HG03439 (cell line): ENCODE measurements at regions not wholly inside any gene's neighbourhood (a gene's known extent, or its start where the extent isn't known, plus 50 kb on each side); places are given as distances from the start of the nearest gene placed in this dataset.

Experiments used
- ATAC-seq: cut with Tn5 transposase; IDR thresholded peaks from one replicate; pipeline ENCODE4 v1.9.1; 2021; ENCODE audit warnings: mild to moderate bottlenecking, moderate library complexity; ENCODE audit not compliant: unreplicated experiment

DNA sequence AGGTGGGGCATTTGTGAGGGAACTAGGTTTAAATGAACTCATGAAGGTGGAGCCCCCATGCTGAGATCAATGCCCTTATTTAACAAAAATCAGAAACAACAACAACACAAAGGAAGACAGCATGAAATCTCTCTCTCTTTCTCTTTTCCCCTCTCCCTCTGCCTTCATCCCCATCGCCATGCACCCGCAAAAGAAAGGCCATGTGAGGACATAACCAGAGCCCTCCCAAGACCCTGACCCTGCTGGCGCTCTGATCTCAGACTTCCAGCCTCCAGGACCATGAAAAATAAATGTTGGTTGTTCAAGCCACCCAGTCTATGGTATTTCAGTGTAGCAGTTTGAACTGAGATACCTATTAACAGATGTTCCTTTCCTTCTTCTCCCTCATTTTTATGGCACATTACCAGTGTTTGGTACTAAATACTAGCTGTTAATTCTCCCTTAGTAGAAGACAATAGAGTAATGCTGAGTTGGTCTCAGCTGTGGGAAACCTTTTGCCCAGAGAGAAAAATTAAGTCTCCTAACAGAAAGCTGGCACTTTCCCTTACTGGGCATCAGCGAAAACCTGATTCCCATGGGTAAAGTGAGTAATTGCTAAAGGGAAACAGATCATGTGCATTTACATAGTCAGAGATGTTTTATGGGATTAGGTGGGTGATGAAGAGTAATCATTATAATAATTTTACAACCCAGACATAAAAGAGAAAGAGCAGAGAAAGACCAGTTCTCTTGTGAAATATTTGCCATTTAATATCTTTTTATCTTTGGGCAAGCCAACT, 264.0 kb upstream of the PLEKHG7 start:
- no peak for ATAC-seq

DNA sequence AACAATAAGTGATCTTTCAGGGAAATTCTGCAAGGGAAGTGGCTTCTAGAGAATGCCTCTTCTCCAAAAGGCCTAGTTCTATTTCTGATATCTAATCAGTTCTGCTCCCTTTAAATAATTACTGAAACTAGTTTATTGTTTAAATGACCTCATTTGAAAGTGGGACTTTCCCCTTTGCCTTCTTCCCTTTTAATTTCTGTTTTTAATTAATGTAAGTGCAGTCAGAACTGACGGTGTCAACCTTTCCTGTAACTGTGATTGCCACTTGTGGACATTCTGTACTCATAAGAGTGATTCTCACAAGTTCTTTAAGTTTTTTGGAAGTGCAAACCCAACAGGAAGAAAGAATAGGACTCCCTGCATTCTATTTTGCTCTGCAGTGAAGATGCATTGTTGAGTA, 265.3 kb upstream of the PLEKHG7 start:
- ATAC-seq: no peak

DNA sequence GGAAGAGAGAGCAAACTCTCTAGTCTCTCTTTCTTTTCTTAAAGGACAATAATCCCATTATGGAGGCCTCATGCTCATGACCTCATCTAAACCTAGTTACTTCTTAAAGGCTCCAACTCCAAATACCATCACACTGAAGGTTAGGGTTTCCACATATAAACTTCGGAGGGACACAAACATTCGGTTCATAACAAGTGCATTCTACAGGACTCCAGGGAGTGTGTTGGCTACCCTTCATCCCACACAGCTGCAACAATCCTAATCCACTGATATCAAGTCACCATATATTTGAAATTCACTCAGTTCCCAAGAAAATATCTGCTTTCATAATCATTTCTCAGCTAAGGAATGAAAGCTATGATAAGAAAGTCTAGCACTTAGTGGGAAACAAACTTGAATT, 265.9 kb upstream of the PLEKHG7 start:
- ATAC-seq: no peak

DNA sequence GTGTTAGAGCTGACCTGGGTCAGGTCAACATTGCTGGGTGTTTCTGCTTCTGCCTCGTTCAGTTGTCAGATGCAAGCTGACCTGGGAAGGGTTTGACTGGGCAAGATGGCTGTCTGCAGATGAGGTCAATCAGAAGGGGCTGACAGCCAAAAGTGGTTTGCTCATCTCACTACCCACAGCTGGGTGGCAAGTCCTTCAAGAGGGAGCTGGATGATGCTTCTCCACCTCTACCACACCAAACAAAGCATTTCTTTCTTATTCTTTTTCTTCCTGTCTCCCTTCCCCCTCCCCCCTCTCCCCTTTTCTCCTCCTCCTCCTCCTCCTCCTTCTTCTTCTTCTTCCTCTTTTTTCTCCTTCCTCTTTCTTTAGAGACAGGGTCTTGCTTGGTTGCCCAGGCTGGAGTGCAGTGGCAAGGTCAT, 268.2 kb upstream of the PLEKHG7 start:
- ATAC-seq: no peak

DNA sequence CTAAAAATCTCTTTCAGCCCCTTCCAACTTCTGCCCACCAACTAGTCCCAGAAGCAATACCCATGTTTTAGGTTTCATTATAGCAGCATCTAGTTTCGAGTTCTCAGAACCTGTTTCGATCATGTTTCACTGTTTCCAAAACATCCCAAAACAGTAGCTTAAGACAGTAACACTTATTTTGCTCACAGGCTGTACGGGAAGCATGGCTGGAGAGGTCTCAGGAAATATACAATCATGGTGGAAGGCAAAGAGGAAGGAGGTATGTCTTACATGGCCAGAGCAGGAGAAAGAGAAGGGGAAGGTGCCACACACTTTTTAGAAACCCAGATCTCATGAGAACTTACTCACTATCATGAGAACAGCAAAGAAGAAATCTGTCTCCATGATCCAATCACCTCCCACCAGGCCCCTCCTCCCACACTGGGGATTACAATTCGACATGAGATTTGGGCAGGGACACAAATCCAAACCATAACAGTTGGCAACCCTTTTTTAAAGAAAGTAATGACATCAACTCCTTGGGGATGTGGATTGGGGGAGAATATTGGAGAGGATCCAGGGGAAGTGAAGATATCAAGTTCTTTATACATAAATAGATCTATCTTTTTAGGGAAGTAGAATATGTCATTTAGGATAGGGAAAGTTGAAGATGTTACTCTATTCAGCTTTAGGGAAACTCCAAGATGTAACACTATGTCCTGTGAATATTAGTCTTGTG, 269.9 kb upstream of the PLEKHG7 start:
- ATAC-seq: peak; percentile 69

DNA sequence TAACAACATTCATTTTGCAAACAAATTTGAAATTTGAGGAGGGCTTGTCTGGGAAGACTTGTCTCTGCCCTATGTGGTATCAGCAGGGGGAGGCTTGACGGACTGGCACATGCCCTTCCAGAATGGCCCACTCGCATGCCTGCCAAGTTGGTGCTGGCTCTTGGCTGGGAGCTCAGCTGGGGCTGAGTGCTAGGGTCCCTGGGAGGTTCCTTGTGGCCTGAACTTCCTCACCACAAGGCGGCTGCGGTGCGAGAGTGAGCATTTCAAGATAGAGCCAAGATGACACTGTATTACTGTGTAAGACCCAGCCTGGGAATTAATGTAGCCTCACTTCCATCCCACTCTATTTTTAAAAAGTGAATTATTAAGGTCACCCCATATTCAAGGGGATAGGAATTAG, 271.6 kb upstream of the PLEKHG7 start:
- no peak for ATAC-seq

DNA sequence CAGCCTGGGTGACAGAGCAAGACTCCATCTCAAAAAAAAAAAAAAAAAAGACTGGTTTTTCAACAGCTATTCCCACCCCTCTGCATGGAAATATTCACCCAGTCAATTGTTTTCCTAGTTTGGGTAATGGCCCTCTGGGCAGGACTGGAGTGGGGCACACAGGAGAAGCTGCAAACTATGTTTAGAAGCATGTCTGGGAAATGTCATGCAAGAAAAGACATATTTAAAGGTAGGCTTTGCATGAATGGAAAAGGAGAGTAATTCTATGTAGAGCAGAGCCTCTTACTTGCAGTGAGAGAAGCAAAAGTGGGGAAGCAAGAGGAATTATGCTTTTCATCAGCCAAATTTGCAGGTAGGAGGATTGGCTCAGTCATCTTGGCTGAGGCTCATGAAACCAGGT, 276.5 kb upstream of the PLEKHG7 start:
- no peak for ATAC-seq

DNA sequence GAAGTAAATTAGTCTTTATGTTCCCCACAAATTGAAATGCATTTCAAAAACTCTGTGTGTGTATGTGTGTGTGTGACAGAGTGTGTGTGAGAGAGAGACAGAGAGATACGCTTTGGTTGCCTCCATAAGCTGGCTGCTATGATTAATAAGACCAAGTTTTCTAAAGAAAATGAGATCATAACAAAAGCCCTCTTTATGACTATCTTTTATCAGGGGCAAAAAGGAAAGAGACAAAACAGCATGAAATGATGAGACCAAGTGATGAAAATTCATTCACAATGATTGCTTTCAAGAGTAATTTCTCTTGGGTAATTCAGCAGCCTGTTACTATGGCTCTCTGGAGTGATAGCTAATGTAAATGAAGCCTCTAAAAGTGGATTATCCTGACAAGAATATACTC, 277.6 kb upstream of the PLEKHG7 start:
- no peak for ATAC-seq

DNA sequence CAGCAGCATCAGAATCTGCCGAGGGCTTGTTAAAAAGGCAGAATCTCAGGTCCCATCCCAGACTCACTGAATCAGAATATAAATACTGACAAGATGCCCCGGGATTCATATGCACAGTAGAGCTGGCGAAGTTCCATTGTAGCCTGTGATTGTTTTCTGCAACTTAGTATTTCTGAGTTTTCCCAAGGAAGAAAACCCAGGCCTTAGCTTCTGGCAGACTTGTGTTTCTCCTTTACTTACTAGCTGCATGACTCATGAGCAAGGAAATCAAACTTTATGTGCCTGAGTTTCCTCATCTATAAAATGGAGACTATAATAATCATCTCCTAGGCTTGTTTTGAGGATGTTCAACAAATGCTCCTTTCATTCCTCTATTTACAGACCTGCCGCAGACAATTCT, 278.5 kb upstream of the PLEKHG7 start:
- no peak for ATAC-seq

DNA sequence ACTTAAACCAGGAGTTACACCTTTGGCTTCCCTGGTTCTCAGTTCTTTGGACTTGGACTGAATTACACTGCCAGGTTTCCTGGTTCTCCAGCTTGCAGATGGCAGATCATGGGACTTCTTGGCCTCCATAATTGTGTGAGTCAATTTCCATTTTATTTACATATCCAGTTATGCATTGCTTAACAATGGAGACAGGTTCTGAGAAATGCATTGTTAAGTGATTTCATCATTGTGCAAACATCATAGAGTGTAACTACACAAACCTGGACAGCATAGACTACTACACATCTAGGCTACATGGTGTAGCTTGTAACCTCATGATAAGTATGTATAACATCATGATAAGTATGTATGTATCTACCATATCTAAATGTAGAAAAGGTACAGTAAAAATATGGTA, 276.1 kb upstream of the BTG1 start:
- ATAC-seq: no peak

DNA sequence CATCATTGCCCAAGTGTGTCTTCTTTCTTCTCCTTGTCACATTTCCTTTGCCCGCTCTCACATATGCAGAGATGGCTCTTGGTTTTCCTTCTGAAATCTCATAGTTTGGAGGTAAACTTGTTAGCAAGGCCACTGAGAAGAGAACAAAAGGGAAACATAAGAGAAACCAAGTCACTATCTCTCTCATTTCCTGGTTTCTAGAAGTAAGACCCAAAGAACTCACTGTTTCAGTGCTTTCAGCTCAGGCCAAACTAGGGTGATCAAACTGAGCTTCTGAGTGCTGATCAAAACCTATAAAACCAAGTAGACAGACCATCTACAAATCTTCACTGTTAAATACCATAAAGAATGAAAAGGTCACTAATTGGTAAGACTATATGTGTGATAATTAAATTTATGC, 275.4 kb upstream of the BTG1 start:
- no peak for ATAC-seq

DNA sequence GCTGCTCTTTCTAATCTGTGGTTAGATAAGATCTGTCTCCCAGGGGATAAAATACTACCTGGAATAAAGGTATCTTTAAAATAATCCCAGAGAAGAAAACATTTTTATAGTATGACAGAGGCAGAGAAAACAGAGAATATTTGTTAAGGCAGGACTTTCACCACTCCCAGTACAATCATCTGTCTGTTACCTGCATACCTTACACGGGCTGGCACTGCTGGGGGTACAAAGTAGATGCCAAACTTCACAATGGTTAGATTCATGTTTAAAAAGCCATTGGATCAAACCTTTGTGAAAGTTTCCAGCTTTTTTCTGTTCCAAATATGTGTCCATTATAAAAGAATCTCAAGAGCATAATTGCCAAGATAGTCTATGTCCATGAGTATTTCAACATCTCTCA, 273.6 kb upstream of the BTG1 start:
- ATAC-seq: no peak

DNA sequence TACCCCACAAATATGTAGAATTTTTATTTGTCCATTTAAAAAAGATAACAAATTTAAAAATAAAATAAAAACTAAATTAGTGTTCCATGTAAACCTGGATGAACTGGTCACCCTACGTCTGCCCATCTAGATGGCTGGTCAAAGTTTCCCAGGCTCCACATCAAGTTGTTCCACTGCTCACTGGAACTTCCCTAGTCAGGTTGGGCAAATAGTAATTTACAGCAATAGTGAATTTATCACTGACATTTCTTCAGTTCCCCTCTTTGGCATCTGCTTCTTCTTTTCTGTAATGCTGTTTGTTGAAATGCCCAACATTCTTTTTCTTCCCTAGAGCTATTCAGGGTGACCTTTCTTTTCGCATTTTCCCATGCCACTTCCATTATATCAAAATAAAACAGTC, 272.7 kb upstream of the BTG1 start:
- ATAC-seq: no peak

DNA sequence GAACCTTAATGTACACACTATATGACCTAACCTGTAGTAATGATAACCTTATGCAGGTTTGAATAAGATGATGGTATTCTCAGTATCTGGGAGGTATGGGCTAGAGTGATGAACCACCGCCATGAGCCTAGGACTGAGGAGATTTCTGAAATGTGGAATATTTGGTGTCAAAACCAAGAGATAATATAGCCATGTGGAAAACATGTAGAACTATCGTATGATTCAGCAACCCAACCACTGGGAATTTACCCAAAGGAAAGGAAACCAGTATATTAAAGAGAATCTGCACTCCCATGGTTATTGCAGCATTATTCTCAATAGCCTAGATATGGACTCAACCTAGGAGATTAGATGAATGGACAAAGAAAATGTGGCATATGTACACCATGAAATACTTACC, 271.7 kb upstream of the BTG1 start:
- no peak for ATAC-seq

DNA sequence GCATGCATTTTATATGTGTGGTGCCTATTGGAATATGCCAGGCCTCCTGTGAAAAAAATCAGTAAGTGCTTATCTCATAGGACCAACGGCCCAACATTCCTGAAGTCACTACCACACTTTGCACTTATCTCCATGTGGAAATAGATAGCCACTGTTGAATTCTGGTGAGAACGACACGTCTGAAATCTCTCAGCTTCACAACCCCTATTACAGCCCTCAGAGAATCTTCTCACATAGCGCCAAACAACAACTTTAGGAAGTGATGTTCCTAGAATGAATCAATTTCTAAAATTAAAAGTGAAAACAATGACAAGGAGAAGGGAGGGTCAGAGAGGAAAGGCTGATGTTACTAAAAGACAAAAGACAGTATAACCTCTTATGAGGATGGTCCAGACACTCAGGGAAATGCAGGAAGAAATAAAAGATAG, 270.8 kb upstream of the BTG1 start:
- ATAC-seq: no peak

DNA sequence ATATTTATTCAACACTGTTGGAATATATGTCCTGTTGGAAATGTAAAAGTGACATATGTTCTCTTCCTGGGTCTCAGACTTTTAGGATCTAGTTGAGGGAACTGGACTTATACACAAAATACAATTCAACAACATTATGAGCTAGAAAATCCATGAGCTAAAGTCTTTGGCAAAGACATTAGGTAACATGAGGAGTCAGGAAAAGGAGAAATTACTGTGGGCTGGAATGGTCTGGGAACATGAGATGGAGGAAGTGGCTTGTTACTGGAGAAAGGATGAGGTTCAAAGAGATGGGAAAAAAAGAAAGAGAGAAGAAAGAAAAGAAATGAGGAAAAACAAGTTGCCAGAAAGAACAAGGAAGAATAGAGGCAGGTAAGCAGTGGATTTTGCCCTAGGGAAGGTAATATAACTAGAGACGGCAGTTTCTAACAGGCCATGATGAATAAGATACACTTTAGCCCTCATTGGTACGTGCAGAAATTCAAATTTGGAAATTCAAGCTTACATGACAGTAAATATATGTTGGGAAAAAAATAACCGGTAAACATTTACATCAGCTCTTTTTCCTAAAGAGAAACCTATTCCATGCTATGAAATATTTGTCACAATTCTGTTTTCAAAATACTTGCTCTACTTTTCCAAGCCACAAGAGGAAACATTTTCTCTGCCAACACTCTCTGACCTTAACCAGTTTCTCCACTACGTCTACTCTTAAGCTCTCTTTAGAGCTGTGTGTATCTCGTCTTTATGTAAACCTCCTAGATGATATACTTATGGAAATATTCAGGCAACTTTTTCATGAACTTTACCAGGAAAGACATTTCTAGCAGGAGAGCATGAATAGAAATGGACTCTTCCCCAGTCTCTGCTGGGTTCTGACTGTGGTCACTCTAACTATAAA, 268.8 kb upstream of the BTG1 start:
- no peak for ATAC-seq

DNA sequence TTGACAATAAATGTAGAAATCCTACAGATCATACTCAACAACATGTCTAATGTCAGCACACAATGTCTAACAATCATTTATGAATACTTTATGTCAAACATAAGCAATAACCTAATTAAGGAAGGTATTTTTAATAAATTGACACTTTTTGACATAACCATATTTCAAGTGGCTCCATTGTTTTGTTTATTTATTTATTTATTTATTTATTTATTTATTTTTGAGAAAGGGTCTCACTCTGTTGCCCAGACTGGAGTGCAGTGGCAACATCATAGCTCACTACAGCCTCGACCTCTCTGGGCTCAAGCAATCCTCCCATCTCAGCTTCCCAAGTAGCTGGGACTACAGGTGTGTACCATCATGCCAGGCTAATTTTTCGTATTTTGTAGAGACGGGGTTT, 267.6 kb upstream of the BTG1 start:
- no peak for ATAC-seq

DNA sequence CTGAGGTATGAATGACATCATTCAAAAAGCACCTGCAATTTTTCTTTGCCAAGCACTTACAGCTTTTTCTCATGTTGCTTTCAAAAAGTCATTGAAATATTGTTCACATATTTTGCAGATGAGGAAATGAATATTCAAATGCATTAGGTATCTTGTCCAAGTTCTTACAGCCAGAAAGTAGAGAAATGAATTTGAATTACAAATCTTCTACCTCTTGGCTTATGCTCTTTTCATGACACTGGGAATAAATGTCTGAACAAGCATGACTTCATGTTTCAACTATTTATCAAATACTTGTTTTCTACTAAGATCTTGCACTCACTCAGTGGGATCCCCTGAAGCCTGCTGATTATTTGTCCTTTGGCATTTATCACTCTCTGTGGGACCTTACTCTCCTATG, 267.2 kb upstream of the BTG1 start:
- ATAC-seq: no peak

DNA sequence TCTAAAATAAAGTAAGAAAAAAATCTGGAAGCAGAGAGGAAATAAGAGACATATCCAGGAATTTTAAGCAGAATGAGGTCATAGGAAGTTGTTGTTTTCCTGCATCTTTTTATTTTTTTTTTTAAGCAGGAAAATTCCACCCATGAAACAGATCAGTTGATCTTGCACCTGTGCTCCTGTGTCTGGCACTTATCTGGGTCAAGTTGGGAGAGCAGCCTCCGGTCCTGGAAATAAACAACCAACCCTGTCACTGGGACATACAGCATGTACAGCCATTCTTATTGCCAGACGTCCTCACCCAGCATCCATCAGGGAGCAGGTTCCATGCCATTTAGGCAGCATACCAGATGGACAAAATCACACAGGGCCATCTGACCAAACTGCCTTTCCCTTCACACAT, 266.0 kb upstream of the BTG1 start:
- no peak for ATAC-seq

DNA sequence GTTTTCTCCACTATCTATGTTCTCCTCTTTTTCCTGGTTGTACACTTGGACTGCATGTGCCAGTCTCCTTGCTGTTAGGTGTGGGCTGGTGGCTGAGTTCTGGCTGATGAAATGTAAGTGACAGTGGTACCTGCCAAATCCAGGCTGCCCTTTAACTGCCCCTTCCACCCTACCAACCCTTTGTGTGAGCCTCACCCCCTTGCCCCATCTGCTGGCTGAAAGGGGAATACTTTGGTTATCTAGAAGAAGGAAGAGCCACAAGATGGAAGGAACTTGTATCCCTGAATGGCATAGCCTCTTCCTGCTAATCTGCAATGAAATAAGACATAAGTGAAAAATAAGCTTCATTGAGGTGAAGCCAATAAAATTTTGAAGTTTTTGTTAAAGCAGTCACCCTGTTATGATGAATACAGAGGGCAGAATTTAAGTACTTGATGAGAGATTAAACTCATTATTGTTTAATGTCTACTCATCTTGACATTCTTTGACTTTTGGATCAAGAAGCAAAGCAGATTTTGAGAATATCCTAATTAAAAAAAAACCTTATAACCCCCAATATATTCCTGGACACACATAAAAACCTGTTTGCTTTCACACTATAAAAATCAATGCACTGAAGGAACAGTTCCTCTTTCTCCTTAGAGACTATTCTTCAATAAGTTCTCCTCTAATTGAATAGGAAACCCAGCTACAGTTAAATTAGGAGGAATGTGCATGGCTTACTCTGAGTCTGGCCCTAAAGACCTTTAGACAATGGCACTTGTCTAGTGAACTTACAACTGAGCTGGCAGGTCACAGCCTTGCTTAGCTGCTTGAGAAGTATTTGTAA, 262.6 kb upstream of the BTG1 start:
- ATAC-seq: peak; percentile 45
